ENCODE measurements at regions not wholly inside any gene's neighbourhood (a gene's known extent, or its start where the extent isn't known, plus 50 kb on each side); places are given as distances from the start of the nearest gene placed in this dataset.

DNA sequence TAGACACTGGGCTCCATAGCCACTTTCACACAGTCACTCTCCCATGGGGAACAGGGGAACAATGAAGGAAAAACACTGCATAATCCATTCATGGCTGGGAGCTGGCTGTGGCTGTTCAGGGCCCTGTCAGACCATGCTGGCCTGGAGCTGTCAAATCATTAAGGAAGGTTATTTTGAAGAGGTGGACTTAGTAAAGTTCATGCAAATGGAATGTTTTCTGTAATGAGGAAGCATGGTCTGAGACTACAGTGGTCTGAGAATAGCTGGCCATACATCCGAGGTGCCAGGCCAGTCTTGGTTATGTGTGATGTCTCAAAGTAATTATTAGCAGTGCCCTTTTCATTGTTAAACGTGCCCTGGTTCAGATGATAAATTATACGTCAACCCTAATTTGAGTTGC, 117.1 kb upstream of the MRPS22 start:
- H2BK15ac ChIP-seq (ENCODE audit: low read depth, low read length), result no peak overlapping the region
- BruUV-seq (replicated peaks), result no TSS peak
- H3K23ac ChIP-seq (ENCODE audit: low read depth, low read length), result no peak overlapping the region
- H3K4me2 ChIP-seq (ENCODE audit: low read depth, low read length), result no peak overlapping the region
- H3K36me3 ChIP-seq (ENCODE audit: control insufficient read depth, insufficient read depth, low read length), result no peaks in the 10 kb centered on the region
- H2AK5ac ChIP-seq (ENCODE audit: low read depth, low read length), result no peak overlapping the region
- no CpG with 5 or more reads among the region's 3 CpGs for WGBS, 2 experiments (ENCODE audit: extremely low coverage in 2 of 2, insufficient read length in 1 of 2)
- H2AFZ ChIP-seq (replicated peaks; ENCODE audit: low read length, poor library complexity), result no peak overlapping the region
- H3K14ac ChIP-seq (replicated peaks; ENCODE audit: low read depth, low read length), result no peak overlapping the region
- dilution Hi-C loops (cut with HindIII; ENCODE audit: low sequenced_read_pairs, unreplicated experiment) (no loop called here), in situ Hi-C loops (cut with MboI; ENCODE audit: low sequenced_read_pairs) (no loop called here), intact Hi-C loops (cut with micrococcal nuclease) (no loop called here)
- H2BK120ac ChIP-seq (ENCODE audit: low read depth, low read length), result no peak overlapping the region
- H2BK5ac ChIP-seq (ENCODE audit: low read depth, low read length, poor library complexity, severe bottlenecking), result no peak overlapping the region
- ChIA-PET POLR2A (ENCODE audit: unreplicated experiment) (no interaction called here), CTCF (no interaction called here)
- H3K9me1 ChIP-seq (ENCODE audit: insufficient read depth, low read length), result no peaks in the 10 kb centered on the region
- no peak overlapping the region for H4K91ac ChIP-seq (ENCODE audit: insufficient read depth, low read depth, low read length)
- H3K79me1 ChIP-seq (ENCODE audit: low read depth in 1 of 2, low read length in 2 of 2), result no peaks in the 10 kb centered on the region
- H3K9me3 ChIP-seq (ENCODE audit: control insufficient read depth, insufficient read depth, low read length), result no peaks in the 10 kb centered on the region
- H3K4ac ChIP-seq (ENCODE audit: low read depth, low read length), result no peak overlapping the region
- TF ChIP-seq CHD1 (IDR thresholded peaks at IDR 0.05; ENCODE audit: low read depth, low read length) (no peak), SMC3 (IDR thresholded peaks at IDR 0.05; ENCODE audit: low read depth, low read length) (no peak), RFX5 (IDR thresholded peaks at IDR 0.05; ENCODE audit: low read depth, low read length) (no peak), NFE2L2 (IDR thresholded peaks at IDR 0.05; ENCODE audit: low read depth, low read length) (no peak), MXI1 (IDR thresholded peaks at IDR 0.05; ENCODE audit: borderline replicate concordance, low read depth, low read length) (no peak), FOS (IDR thresholded peaks at IDR 0.05; ENCODE audit: low read depth, low read length) (no peak), MAZ (IDR thresholded peaks at IDR 0.05; ENCODE audit: borderline replicate concordance, low read depth, low read length) (no peak), BHLHE40 (IDR thresholded peaks at IDR 0.05; ENCODE audit: low read depth, low read length) (no peak), MAFK (IDR thresholded peaks at IDR 0.05; ENCODE audit: low read depth, low read length) (no peak), RAD21 (IDR thresholded peaks at IDR 0.05; ENCODE audit: low read length) (no peak), RCOR1 (IDR thresholded peaks at IDR 0.05; ENCODE audit: insufficient replicate concordance, low read length) (no peak), POLR2A (IDR thresholded peaks at IDR 0.05; ENCODE audit: low read depth, low read length) (no peak), CEBPB (IDR thresholded peaks at IDR 0.05; ENCODE audit: low read depth, low read length) (no peak)
- TF ChIP-seq, protein P1, sequence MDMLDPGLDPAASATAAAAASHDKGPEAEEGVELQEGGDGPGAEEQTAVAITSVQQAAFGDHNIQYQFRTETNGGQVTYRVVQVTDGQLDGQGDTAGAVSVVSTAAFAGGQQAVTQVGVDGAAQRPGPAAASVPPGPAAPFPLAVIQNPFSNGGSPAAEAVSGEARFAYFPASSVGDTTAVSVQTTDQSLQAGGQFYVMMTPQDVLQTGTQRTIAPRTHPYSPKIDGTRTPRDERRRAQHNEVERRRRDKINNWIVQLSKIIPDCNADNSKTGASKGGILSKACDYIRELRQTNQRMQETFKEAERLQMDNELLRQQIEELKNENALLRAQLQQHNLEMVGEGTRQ (IDR thresholded peaks at IDR 0.05; ENCODE audit: low read depth, low read length), result no peak
- TF ChIP-seq, protein P2, sequence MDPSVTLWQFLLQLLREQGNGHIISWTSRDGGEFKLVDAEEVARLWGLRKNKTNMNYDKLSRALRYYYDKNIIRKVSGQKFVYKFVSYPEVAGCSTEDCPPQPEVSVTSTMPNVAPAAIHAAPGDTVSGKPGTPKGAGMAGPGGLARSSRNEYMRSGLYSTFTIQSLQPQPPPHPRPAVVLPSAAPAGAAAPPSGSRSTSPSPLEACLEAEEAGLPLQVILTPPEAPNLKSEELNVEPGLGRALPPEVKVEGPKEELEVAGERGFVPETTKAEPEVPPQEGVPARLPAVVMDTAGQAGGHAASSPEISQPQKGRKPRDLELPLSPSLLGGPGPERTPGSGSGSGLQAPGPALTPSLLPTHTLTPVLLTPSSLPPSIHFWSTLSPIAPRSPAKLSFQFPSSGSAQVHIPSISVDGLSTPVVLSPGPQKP (IDR thresholded peaks at IDR 0.05; ENCODE audit: borderline replicate concordance, low read depth, low read length), result no peak
- no peak overlapping the region for H3K56ac ChIP-seq (ENCODE audit: extremely low read depth, insufficient read depth, low read length)
- no peak overlapping the region for H3K18ac ChIP-seq (ENCODE audit: low read depth, low read length)
- no peak overlapping the region for H4K8ac ChIP-seq (ENCODE audit: low read depth in 2 of 2, low read length in 2 of 2)
- DNase-seq (no peak), ATAC-seq (ENCODE audit: low read depth) (no peak)
- H3K9ac ChIP-seq (ENCODE audit: low read depth, low read length), result no peak overlapping the region
- H4K5ac ChIP-seq (ENCODE audit: low read depth, low read length), result no peak overlapping the region
- H4K20me1 ChIP-seq (ENCODE audit: insufficient read depth, low read length), result no peaks in the 10 kb centered on the region
- H3K4me3 ChIP-seq (ENCODE audit: insufficient read depth, low read depth, low read length), result no peak overlapping the region
- H3K27me3 ChIP-seq (ENCODE audit: control insufficient read depth, insufficient read depth, low read length), result peaks cover 14% of the 10 kb centered on the region
- H2AK9ac ChIP-seq (replicated peaks; ENCODE audit: low read depth, low read length, poor library complexity), result no peak overlapping the region
- no peaks in the 10 kb centered on the region; the same call in 1 of the 2 replicates for H3K4me1 ChIP-seq (ENCODE audit: control insufficient read depth, insufficient read depth, low read length)
- no peak overlapping the region for H3K27ac ChIP-seq (ENCODE audit: insufficient read depth, low read length)
- no peak overlapping the region for H2BK20ac ChIP-seq (ENCODE audit: low read depth, low read length)

All from IMR-90 (cell line).